ENCODE measurements at regions not wholly inside any gene's neighbourhood (a gene's known extent, or its start where the extent isn't known, plus 50 kb on each side); places are given as distances from the start of the nearest gene placed in this dataset.

DNA sequence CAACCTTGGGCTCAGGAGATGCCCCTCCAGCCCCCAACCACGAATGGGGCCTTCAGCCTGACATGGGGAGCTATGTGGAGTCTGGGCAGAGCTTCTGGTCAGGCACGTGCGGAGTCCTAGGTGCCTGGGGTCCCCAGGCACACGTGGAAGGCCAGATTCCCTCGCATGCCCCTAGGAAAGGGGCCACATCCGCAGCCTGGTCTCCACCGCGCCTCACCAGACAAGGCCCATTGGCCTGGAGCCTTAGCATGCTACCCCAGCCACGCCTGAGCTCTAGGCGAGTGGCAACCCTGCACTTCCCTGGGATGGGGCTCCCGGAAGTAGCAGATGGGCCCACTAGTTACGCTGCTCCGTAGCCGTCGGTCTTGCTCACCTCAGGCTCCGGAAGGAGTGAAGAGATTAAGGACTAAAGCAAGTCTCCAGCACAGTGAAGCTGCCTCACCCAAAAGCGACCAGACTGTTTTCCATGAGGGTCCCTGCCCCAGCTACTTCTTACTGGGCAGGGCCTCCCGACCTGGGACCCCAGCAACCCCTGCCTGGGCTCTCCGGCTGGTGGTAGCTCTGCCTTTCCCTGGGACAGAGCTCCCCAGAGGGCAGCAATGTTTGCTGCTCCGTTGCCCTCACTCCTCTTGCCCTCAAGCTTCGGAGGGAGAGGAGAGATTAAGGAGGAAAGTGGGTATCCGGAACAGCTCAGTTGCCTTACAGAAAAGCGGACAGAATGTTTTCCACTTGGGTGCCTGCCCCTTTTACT lies 93.2 kb upstream of the IMPG1 start:
- FAIRE-seq (no peak), ATAC-seq (no peak), DNase-seq (ENCODE audit: extremely low read depth in 1 of 4, low spot score in 3 of 4) (no peak)
- no peak overlapping the region for H2AFZ ChIP-seq (ENCODE audit: low read depth, low read length)
- intact Hi-C loops (cut with micrococcal nuclease) (no loop called here), in situ Hi-C loops (cut with MboI) (no loop called here)
- no peak overlapping the region for H3K27ac ChIP-seq (ENCODE audit: extremely low read depth, low read depth, low read length)
- H3K4me2 ChIP-seq (ENCODE audit: insufficient read depth, low read length) = no peak overlapping the region
- no peaks in the 10 kb centered on the region for H3K27me3 ChIP-seq (ENCODE audit: control insufficient read depth in 2 of 2, insufficient read depth in 2 of 2, low read length in 2 of 2)
- H3K9me1 ChIP-seq (ENCODE audit: control insufficient read depth, insufficient read depth, low read length) = no peaks in the 10 kb centered on the region
- peaks cover 2% of the 10 kb centered on the region; the same call in 1 of the 2 replicates for H3K9me3 ChIP-seq (replicated peaks; ENCODE audit: control insufficient read depth, insufficient read depth, low read depth, low read length)
- ChIA-PET POLR2A (interaction anchor here (0.6 kb wide), 1 partner anchor 1030 kb away, joined by 3 read pairs; no protein-coding TSS in a partner anchor), CTCF (ENCODE audit: low intra/inter-chr PET ratio) (no interaction called here)
- H3K79me2 ChIP-seq (ENCODE audit: control insufficient read depth, insufficient read depth, low read length) = no peaks in the 10 kb centered on the region
- H4K20me1 ChIP-seq (replicated peaks; ENCODE audit: control insufficient read depth, insufficient read depth, low read length) = no peaks in the 10 kb centered on the region
- no peaks in the 10 kb centered on the region for H3K36me3 ChIP-seq (ENCODE audit: control insufficient read depth, insufficient read depth, low read length)
- no peak overlapping the region for H3K9ac ChIP-seq (ENCODE audit: insufficient read depth in 1 of 2, low read depth in 2 of 2, low read length in 2 of 2)
- H3K4me1 ChIP-seq (replicated peaks in 1 of 2; ENCODE audit: control insufficient read depth in 2 of 2, insufficient read depth in 2 of 2, low read length in 2 of 2) = no peaks in the 10 kb centered on the region
- no peak overlapping the region for H3K4me3 ChIP-seq
- no TSS peak for BruUV-seq (replicated peaks)
- WGBS (ENCODE audit: insufficient coverage, low coverage, missing lambda C conversion rate) = 1% methylated on average over 15 of the region's 23 CpGs
- TF ChIP-seq, protein P1, sequence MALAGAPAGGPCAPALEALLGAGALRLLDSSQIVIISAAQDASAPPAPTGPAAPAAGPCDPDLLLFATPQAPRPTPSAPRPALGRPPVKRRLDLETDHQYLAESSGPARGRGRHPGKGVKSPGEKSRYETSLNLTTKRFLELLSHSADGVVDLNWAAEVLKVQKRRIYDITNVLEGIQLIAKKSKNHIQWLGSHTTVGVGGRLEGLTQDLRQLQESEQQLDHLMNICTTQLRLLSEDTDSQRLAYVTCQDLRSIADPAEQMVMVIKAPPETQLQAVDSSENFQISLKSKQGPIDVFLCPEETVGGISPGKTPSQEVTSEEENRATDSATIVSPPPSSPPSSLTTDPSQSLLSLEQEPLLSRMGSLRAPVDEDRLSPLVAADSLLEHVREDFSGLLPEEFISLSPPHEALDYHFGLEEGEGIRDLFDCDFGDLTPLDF (CRISPR knock-in tag; IDR thresholded peaks at IDR 0.05) = no peak
- no peak for TF ChIP-seq CHD1 (IDR thresholded peaks at IDR 0.05; ENCODE audit: low read length)
- TF ChIP-seq NCOA2 (IDR thresholded peaks at IDR 0.05; ENCODE audit: partially characterized antibody in 2 of 2) = no peak
- no peak for TF ChIP-seq ZNF384 (IDR thresholded peaks at IDR 0.05; ENCODE audit: low read depth, low read length)
- TF ChIP-seq SAP30 (IDR thresholded peaks at IDR 0.05; ENCODE audit: borderline replicate concordance, insufficient read depth, low read depth, low read length, poor library complexity, severe bottlenecking) = no peak
- TF ChIP-seq, protein P2, sequence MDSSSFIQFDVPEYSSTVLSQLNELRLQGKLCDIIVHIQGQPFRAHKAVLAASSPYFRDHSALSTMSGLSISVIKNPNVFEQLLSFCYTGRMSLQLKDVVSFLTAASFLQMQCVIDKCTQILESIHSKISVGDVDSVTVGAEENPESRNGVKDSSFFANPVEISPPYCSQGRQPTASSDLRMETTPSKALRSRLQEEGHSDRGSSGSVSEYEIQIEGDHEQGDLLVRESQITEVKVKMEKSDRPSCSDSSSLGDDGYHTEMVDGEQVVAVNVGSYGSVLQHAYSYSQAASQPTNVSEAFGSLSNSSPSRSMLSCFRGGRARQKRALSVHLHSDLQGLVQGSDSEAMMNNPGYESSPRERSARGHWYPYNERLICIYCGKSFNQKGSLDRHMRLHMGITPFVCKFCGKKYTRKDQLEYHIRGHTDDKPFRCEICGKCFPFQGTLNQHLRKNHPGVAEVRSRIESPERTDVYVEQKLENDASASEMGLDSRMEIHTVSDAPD (CRISPR knock-in tag; IDR thresholded peaks at IDR 0.05) = no peak
- TF ChIP-seq, protein P3, sequence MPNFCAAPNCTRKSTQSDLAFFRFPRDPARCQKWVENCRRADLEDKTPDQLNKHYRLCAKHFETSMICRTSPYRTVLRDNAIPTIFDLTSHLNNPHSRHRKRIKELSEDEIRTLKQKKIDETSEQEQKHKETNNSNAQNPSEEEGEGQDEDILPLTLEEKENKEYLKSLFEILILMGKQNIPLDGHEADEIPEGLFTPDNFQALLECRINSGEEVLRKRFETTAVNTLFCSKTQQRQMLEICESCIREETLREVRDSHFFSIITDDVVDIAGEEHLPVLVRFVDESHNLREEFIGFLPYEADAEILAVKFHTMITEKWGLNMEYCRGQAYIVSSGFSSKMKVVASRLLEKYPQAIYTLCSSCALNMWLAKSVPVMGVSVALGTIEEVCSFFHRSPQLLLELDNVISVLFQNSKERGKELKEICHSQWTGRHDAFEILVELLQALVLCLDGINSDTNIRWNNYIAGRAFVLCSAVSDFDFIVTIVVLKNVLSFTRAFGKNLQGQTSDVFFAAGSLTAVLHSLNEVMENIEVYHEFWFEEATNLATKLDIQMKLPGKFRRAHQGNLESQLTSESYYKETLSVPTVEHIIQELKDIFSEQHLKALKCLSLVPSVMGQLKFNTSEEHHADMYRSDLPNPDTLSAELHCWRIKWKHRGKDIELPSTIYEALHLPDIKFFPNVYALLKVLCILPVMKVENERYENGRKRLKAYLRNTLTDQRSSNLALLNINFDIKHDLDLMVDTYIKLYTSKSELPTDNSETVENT (CRISPR knock-in tag; IDR thresholded peaks at IDR 0.05) = no peak
- no peak for TF ChIP-seq ZNF282 (CRISPR knock-in tag; IDR thresholded peaks at IDR 0.05)
- no peak for TF ChIP-seq EGR1 (conservative IDR thresholded peaks at IDR 0.05)
- TF ChIP-seq, protein P4, sequence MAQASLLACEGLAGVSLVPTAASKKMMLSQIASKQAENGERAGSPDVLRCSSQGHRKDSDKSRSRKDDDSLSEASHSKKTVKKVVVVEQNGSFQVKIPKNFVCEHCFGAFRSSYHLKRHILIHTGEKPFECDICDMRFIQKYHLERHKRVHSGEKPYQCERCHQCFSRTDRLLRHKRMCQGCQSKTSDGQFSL (CRISPR knock-in tag; IDR thresholded peaks at IDR 0.05) = no peak
- TF ChIP-seq, protein P4 (tag; IDR thresholded peaks at IDR 0.05) = no peak
- TF ChIP-seq, protein P5, sequence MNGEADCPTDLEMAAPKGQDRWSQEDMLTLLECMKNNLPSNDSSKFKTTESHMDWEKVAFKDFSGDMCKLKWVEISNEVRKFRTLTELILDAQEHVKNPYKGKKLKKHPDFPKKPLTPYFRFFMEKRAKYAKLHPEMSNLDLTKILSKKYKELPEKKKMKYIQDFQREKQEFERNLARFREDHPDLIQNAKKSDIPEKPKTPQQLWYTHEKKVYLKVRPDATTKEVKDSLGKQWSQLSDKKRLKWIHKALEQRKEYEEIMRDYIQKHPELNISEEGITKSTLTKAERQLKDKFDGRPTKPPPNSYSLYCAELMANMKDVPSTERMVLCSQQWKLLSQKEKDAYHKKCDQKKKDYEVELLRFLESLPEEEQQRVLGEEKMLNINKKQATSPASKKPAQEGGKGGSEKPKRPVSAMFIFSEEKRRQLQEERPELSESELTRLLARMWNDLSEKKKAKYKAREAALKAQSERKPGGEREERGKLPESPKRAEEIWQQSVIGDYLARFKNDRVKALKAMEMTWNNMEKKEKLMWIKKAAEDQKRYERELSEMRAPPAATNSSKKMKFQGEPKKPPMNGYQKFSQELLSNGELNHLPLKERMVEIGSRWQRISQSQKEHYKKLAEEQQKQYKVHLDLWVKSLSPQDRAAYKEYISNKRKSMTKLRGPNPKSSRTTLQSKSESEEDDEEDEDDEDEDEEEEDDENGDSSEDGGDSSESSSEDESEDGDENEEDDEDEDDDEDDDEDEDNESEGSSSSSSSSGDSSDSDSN (IDR thresholded peaks at IDR 0.05; ENCODE audit: borderline replicate concordance in 1 of 2, low read depth in 2 of 2, low read length in 2 of 2) = no peak
- TF ChIP-seq COPS2 (conservative IDR thresholded peaks at IDR 0.05) = no peak

All from K562 (cell line).